Choroid plexus epithelial cell (primary cell): ENCODE measurements at regions not wholly inside any gene's neighbourhood (a gene's known extent, or its start where the extent isn't known, plus 50 kb on each side); places are given as distances from the start of the nearest gene placed in this dataset.

Experiments used
- DNase-seq: peaks from one replicate; pipeline ENCODE4 v3.0.0-alpha.2; 2010; ENCODE audit warnings: low read depth
- H3K4me3 ChIP-seq: 2 replicates; pipeline ENCODE4 v1.5.1; 2011; ENCODE audit warnings: low read depth, mild to moderate bottlenecking, control low read depth, low read length, moderate library complexity
- CTCF ChIP-seq: conservative IDR thresholded peaks from 2 replicates; pipeline ENCODE4 v1.5.1; 2011; ENCODE audit warnings: low read depth, mild to moderate bottlenecking, control low read depth, inconsistent platforms, low read length, moderate library complexity

- DNase-seq = no peak
- no peak for TF ChIP-seq CTCF
- no peak overlapping the region for H3K4me3 ChIP-seq
Observed at GRCh38 chr2:188085421-188085820, 206.3 kb upstream of the GULP1 start.

GRCh38 chr2:188089901-188090300, 201.8 kb upstream of the GULP1 start:
- DNase-seq = peak; percentile 54
- TF ChIP-seq CTCF = no peak

GRCh38 chr2:188091220-188091619, 200.5 kb upstream of the GULP1 start:
- TF ChIP-seq CTCF = no peak
- H3K4me3 ChIP-seq = no peak overlapping the region
- DNase-seq = no peak

More at GRCh38 chr2:188089901-188090300, 201.8 kb upstream of the GULP1 start:
- no peak overlapping the region for H3K4me3 ChIP-seq

GRCh38 chr2:188092734-188093133, 198.9 kb upstream of the GULP1 start:
- no peak for TF ChIP-seq CTCF
- no peak for DNase-seq

GRCh38 chr2:188096910-188097309, 194.8 kb upstream of the GULP1 start:
- DNase-seq = no peak
- no peak overlapping the region for H3K4me3 ChIP-seq
- TF ChIP-seq CTCF = no peak

More at GRCh38 chr2:188092734-188093133, 198.9 kb upstream of the GULP1 start:
- H3K4me3 ChIP-seq = no peak overlapping the region

GRCh38 chr2:188102881-188103280, 188.8 kb upstream of the GULP1 start:
- TF ChIP-seq CTCF = no peak
- DNase-seq = no peak
- H3K4me3 ChIP-seq = no peak overlapping the region

GRCh38 chr2:188114014-188114413, 177.7 kb upstream of the GULP1 start:
- TF ChIP-seq CTCF = no peak
- H3K4me3 ChIP-seq = no peak overlapping the region
- peak; percentile 76 for DNase-seq
